GM12878 (cell line): ENCODE measurements at regions not wholly inside any gene's neighbourhood (a gene's known extent, or its start where the extent isn't known, plus 50 kb on each side); places are given as distances from the start of the nearest gene placed in this dataset.
A peak's percentile ranks its signal among the peaks of the same experiment; 100 is the strongest.

Experiments used
- ATF7 ChIP-seq: fragments of 450-650 bp; IDR thresholded peaks from 2 replicates; pipeline ENCODE4 v1.6.1; 2016; ENCODE audit warnings: low read depth, mild to moderate bottlenecking
- CEBPB ChIP-seq, 2 experiments: fragments of 150-350 bp in 1 of 2; IDR thresholded peaks; 2 replicates each; pipeline ENCODE4 v1.6.1; 2012 to 2014; ENCODE audit warnings: low read depth in 2 of 2, low read length in 2 of 2, borderline replicate concordance in 1 of 2, inconsistent platforms in 1 of 2
- EP300 ChIP-seq, 2 experiments: fragments of 150-350 bp in 1 of 2; IDR thresholded peaks; 2 replicates each; pipeline ENCODE4 v1.6.1; 2011 to 2012; ENCODE audit warnings: low read depth in 2 of 2, low read length in 2 of 2, borderline replicate concordance in 1 of 2, improper control_type of control experiment in 1 of 2, inconsistent platforms in 1 of 2; ENCODE audit not compliant: control insufficient read depth in 1 of 2
- FOXM1 ChIP-seq: IDR thresholded peaks from 2 replicates; pipeline ENCODE4 v1.6.1; 2012; ENCODE audit warnings: low read depth, mild to moderate bottlenecking, inconsistent platforms, low read length, moderate library complexity
- IKZF2 ChIP-seq, 2 experiments: fragments of 450-650 bp; IDR thresholded peaks; 2 replicates each; pipeline ENCODE4 v1.6.1; 2017; ENCODE audit warnings: mild to moderate bottlenecking in 2 of 2, moderate library complexity in 2 of 2
- RELB ChIP-seq: fragments of 450-650 bp; IDR thresholded peaks from 2 replicates; pipeline ENCODE4 v1.6.1; 2017; ENCODE audit warnings: low read depth, mild to moderate bottlenecking, moderate library complexity
- ZBTB40 ChIP-seq: fragments of 450-650 bp; IDR thresholded peaks from 2 replicates; pipeline ENCODE4 v1.6.1; 2016; ENCODE audit warnings: mild to moderate bottlenecking, moderate library complexity, borderline replicate concordance
- ZNF274 ChIP-seq: IDR thresholded peaks from one replicate; pipeline ENCODE4 v1.8.0; 2011; ENCODE audit not compliant: insufficient read length, insufficient read depth

DNA sequence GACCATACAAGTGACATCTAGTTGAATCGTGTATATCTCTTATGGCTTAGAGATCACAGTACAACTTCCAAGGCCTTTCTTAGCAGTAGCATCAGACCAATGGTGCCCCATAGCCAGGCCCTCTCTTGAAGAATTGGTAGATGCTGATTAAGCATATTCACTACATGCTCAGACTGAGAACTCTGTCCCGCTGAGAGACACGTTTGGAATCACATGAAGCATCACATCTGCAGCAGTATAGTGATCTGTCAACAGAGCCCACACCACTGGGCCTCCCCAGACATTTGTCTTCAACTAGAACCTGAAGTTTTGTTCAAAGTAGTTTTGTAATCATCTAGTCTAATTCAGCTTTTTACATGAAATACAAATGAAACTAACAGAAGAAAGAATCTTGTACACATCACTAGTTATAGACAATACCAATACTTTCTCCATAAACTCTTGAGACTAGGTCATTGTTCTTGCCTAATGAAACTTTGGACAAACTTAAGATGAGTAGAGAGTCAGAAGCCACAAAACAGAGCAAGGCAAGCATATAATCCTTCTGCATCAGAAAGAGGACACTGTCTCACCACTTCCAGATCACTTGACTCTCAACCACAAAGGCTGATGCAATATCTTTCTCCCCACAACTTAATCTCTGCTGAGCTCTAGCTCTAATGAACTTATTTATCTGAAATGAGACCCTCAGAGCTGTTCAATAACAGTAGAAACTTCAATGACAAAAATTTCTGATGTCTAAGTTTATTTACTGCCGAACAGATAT lies 182.7 kb downstream of the TBX18 start (continued):
- peak; percentile 58 to 69; a peak in 2 of 4 replicates for TF ChIP-seq IKZF2 (IDR thresholded peaks at IDR 0.05)
- TF ChIP-seq FOXM1: no peak
- peak; percentile 61; the same call in 1 of the 2 replicates for TF ChIP-seq RELB
- no peak for TF ChIP-seq ZNF274
- TF ChIP-seq CEBPB (IDR thresholded peaks at IDR 0.05; ENCODE audit: borderline replicate concordance in 1 of 2, low read depth in 2 of 2, low read length in 2 of 2): peak in 1 of 2 experiments; percentile 74; a peak in 2 of 4 replicates
- peak; percentile 87 for TF ChIP-seq ATF7
- no peak for TF ChIP-seq ZBTB40
- TF ChIP-seq EP300 (IDR thresholded peaks at IDR 0.05; ENCODE audit: borderline replicate concordance in 1 of 2, control insufficient read depth in 1 of 2, low read depth in 2 of 2, low read length in 2 of 2): peak; percentile 33 to 62; a peak in 2 of 4 replicates
